Activated naive CD8-positive, alpha-beta T cell treated with anti-CD3 and anti-CD28 coated beads, Interleukin-2, amount 10 ng/mL, durations not matched to agents 7 days and 5 days (primary cell): ENCODE measurements at regions not wholly inside any gene's neighbourhood (a gene's known extent, or its start where the extent isn't known, plus 50 kb on each side); places are given as distances from the start of the nearest gene placed in this dataset.

Experiments used
- ATAC-seq: fragments of 150-1000 bp; cut with Tn5 transposase; one replicate; pipeline ENCODE4 v1.10.0; 2021; ENCODE audit warnings: low read depth, moderate library complexity
- POLR2A ChIA-PET: fragments of 350-600 bp; sonication (Branson Sonifier 250); formaldehyde crosslinking; loops from one replicate; lab custom pipeline; 2021; ENCODE audit warnings: antibody characterized with exemption; lab: Charles Lee
- DNase-seq: peaks from one replicate; pipeline ENCODE4 v3.0.0; 2021
- H3K27ac Mint-ChIP-seq: one replicate; pipeline ENCODE4 v1.8.0; 2022; ENCODE audit warnings: mild to moderate bottlenecking, mixed read lengths
- H3K27me3 Mint-ChIP-seq: one replicate; pipeline ENCODE4 v1.8.0; 2022; ENCODE audit warnings: mild to moderate bottlenecking, moderate library complexity, mixed read lengths
- H3K36me3 Mint-ChIP-seq: one replicate; pipeline ENCODE4 v1.8.0; 2021; ENCODE audit warnings: mild to moderate bottlenecking, mixed read lengths
- H3K4me1 Mint-ChIP-seq: one replicate; pipeline ENCODE4 v1.8.0; 2021; ENCODE audit warnings: mixed read lengths
- H3K4me3 Mint-ChIP-seq: one replicate; pipeline ENCODE4 v1.8.0; 2022; ENCODE audit warnings: mild to moderate bottlenecking, moderate library complexity, mixed read lengths
- H3K9me3 Mint-ChIP-seq: one replicate; pipeline ENCODE4 v1.8.0; 2021; ENCODE audit warnings: mixed read lengths

DNA sequence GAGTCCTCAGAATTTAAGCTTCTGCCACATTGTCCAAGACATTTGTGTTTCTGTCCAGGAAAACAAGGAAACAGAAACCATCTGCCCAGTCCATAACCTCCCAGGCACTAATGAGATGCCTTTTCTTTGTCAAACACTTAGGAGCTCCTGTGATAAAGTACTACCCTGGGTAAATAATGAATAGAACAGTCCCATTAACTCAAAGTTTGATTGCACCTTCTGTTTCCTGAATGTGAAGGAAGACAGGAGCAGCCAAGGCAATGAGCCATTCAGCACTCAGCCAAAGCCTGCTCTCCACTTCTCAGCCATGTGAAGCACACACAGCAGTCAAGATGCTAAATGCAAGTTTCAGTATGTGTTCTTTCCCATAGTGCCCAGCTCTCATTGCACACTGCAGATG is 199.8 kb downstream of the SEC16B start:
- ATAC-seq (no peak), DNase-seq (no peak)
- Mint-ChIP-seq H3K4me1 (no peaks in the 10 kb centered on the region), H3K27me3 (no peaks in the 10 kb centered on the region), H3K9me3 (peaks cover 1% of the 10 kb centered on the region), H3K27ac (no peak overlapping the region), H3K4me3 (no peak overlapping the region), H3K36me3 (no peaks in the 10 kb centered on the region)
- POLR2A ChIA-PET, result no interaction called here

DNA sequence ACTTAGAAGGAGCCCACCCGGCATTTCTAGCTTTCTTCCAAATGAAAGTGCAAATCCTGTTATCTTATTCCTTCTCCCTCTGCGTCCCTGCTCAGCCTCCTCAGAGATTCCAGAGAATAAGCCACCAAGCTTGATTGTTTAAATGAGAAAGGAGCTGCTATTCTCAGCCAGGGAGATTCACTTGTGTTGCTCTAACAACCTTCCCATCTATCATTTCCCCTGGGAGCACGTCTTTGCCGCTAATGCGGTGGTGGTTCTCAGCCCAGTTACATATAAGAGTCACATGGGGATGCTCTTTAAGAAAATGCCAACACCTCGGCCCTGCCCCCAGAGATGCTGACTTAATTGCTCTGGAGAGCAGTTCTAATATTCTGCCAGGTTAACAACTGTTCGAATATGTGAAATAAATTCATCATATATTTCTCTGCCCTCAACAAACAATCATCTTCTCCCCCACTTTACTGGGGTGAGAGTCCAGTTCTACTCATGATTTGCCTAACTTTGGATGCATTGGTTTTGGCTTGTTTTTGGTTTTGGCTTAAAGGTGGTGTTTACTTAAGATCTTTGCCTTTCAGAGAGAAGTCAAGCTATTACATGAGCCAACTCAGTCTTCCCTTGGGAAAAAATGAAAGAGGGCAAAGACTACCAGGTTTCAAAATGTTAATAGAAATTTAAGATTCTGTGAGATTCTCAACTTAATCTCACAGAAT is 213.9 kb downstream of the SEC16B start:
- H3K9me3 Mint-ChIP-seq, result peaks cover 4% of the 10 kb centered on the region
- peaks cover 2% of the 10 kb centered on the region for H3K27me3 Mint-ChIP-seq

DNA sequence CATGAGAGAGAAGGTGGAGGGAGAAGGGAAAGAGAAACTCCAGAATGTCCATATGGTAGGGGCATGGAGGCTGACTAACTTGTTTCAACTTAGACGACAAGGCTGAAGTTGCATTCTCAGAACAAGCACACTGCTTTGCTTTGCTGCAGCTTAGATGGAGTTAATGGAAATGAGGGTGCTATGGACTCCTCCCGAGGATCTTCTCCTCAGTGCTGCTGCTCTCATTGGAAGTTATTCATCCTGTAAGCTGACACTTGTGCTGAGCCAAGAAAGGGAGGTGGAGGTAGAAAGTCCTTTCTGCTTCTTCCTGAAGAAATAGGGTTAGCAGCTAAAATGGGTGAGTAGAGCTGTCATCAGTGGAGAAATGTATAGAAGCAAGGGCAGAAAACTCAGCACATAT is 215.3 kb downstream of the SEC16B start:
- H3K36me3 Mint-ChIP-seq, result peaks cover 2% of the 10 kb centered on the region
- H3K4me3 Mint-ChIP-seq, result no peak overlapping the region
- no peak for ATAC-seq
- POLR2A ChIA-PET, result no interaction called here
- DNase-seq, result no peak
- no peaks in the 10 kb centered on the region for H3K4me1 Mint-ChIP-seq
- peaks cover 4% of the 10 kb centered on the region for H3K9me3 Mint-ChIP-seq
- no peak overlapping the region for H3K27ac Mint-ChIP-seq
- H3K27me3 Mint-ChIP-seq, result peaks cover 2% of the 10 kb centered on the region

More for the DNA sequence above, 213.9 kb downstream of the SEC16B start:
- no peaks in the 10 kb centered on the region for H3K4me1 Mint-ChIP-seq
- H3K36me3 Mint-ChIP-seq, result peaks cover 2% of the 10 kb centered on the region
- POLR2A ChIA-PET, result no interaction called here
- no peak overlapping the region for H3K4me3 Mint-ChIP-seq
- ATAC-seq (no peak), DNase-seq (no peak)
- H3K27ac Mint-ChIP-seq, result no peak overlapping the region

- H3K9me3 Mint-ChIP-seq, result peaks cover 2% of the 10 kb centered on the region
- no peak for DNase-seq
- H3K36me3 Mint-ChIP-seq, result no peaks in the 10 kb centered on the region
- H3K4me3 Mint-ChIP-seq, result no peak overlapping the region
- POLR2A ChIA-PET, result no interaction called here
- peaks cover 2% of the 10 kb centered on the region for H3K27me3 Mint-ChIP-seq
- H3K4me1 Mint-ChIP-seq, result no peaks in the 10 kb centered on the region
- no peak overlapping the region for H3K27ac Mint-ChIP-seq
- no peak for ATAC-seq
These were observed 216.2 kb downstream of the SEC16B start for GRCh38 chr1:177753655-177754054.

- no peak overlapping the region for H3K27ac Mint-ChIP-seq
- no peaks in the 10 kb centered on the region for H3K9me3 Mint-ChIP-seq
- no peaks in the 10 kb centered on the region for H3K4me1 Mint-ChIP-seq
- ATAC-seq, result no peak
- H3K27me3 Mint-ChIP-seq, result no peaks in the 10 kb centered on the region
- no peak for DNase-seq
- H3K36me3 Mint-ChIP-seq, result no peaks in the 10 kb centered on the region
- no peak overlapping the region for H3K4me3 Mint-ChIP-seq
- POLR2A ChIA-PET, result no interaction called here
These were observed 221.6 kb downstream of the SEC16B start for GRCh38 chr1:177748080-177748801.

DNA sequence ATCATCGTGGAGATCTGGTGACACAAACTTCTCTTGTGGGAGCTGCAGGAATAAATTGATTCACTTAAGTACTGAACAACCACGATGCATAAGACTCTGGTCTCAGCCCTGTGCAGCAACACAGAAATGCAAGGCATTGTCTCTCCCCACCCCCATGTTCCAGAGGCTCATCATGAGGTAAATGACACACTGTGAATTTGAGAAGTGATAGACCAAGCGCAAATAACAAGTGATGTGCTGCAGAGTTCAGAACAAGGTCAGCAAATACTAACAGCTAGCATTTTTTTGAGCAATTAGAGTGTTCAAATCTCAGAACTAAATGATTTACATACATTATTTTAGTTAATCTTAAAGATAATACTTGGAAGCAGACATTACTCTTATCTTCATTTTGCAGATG is 223.7 kb downstream of the SEC16B start:
- DNase-seq (no peak), ATAC-seq (no peak)
- POLR2A ChIA-PET, result no interaction called here
- H3K4me3 Mint-ChIP-seq, result no peak overlapping the region
- no peaks in the 10 kb centered on the region for H3K27me3 Mint-ChIP-seq
- H3K27ac Mint-ChIP-seq, result no peak overlapping the region
- H3K9me3 Mint-ChIP-seq, result no peaks in the 10 kb centered on the region
- H3K36me3 Mint-ChIP-seq, result no peaks in the 10 kb centered on the region
- H3K4me1 Mint-ChIP-seq, result no peaks in the 10 kb centered on the region

DNA sequence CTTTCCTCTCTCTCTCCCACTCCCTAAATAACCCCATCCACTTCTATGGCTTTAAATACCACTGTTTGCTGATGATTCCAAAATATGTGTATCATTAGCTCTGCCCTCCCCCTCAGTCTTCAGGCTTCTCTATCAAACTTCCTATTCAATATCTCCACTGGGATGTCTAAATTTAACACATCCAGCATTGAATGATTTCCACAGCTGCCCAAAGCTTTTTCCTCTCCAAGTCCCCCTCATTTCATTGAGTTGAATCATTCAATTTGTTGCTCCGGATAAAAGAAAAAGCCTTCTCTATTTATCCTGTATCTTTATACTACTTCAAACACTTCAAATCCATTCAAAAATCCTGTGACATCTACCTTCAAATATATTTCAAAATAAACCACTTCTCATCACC is 225.0 kb downstream of the SEC16B start:
- H3K27me3 Mint-ChIP-seq, result no peaks in the 10 kb centered on the region
- H3K4me1 Mint-ChIP-seq, result no peaks in the 10 kb centered on the region
- no peaks in the 10 kb centered on the region for H3K36me3 Mint-ChIP-seq
- no peak overlapping the region for H3K27ac Mint-ChIP-seq
- H3K4me3 Mint-ChIP-seq, result no peak overlapping the region
- POLR2A ChIA-PET, result no interaction called here
- DNase-seq (no peak), ATAC-seq (no peak)
- no peaks in the 10 kb centered on the region for H3K9me3 Mint-ChIP-seq

DNA sequence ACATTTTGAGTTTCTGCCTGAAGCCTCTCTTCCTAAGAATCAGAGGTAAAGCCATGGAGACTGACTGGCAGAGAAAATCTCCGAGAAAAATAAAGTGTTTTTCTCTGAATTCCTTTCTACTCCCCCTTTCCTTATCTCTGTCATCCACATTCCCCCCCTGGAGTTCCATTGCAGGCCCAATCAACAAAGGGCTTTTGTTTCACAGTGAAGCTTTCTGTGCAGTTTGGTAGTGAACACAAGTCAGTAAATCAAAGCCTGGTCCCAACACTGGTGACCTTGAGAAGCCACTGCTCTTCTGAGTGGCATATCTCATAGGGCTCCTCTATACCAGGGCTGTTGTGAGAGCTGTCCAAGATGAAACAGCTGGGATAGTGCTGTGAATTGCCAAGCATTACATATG is 228.4 kb downstream of the SEC16B start:
- H3K27me3 Mint-ChIP-seq, result no peaks in the 10 kb centered on the region
- H3K4me3 Mint-ChIP-seq, result no peak overlapping the region
- no peak for DNase-seq
- ATAC-seq, result no peak
- no peak overlapping the region for H3K27ac Mint-ChIP-seq
- POLR2A ChIA-PET, result no interaction called here
- H3K36me3 Mint-ChIP-seq, result no peaks in the 10 kb centered on the region
- H3K9me3 Mint-ChIP-seq, result no peaks in the 10 kb centered on the region
- no peaks in the 10 kb centered on the region for H3K4me1 Mint-ChIP-seq

- Mint-ChIP-seq H3K27me3 (no peaks in the 10 kb centered on the region), H3K27ac (no peak overlapping the region), H3K4me3 (no peak overlapping the region), H3K36me3 (no peaks in the 10 kb centered on the region), H3K9me3 (no peaks in the 10 kb centered on the region), H3K4me1 (no peaks in the 10 kb centered on the region)
- no peak for ATAC-seq
- POLR2A ChIA-PET, result no interaction called here
- DNase-seq, result no peak
These were observed 230.1 kb downstream of the SEC16B start for GRCh38 chr1:177739780-177740179.

GRCh38 chr1:177737456-177737855 is 232.4 kb downstream of the SEC16B start:
- peaks cover 6% of the 10 kb centered on the region for H3K9me3 Mint-ChIP-seq
- H3K27ac Mint-ChIP-seq, result no peak overlapping the region
- H3K4me3 Mint-ChIP-seq, result no peak overlapping the region
- H3K27me3 Mint-ChIP-seq, result no peaks in the 10 kb centered on the region
- ATAC-seq (no peak), DNase-seq (no peak)
- peaks cover 1% of the 10 kb centered on the region for H3K4me1 Mint-ChIP-seq
- POLR2A ChIA-PET, result no interaction called here
- H3K36me3 Mint-ChIP-seq, result no peaks in the 10 kb centered on the region

- Mint-ChIP-seq H3K36me3 (no peaks in the 10 kb centered on the region), H3K4me1 (peaks cover 5% of the 10 kb centered on the region), H3K27me3 (no peaks in the 10 kb centered on the region), H3K4me3 (no peak overlapping the region), H3K27ac (no peak overlapping the region), H3K9me3 (peaks cover 6% of the 10 kb centered on the region)
- ATAC-seq, result no peak
- POLR2A ChIA-PET, result no interaction called here
- no peak for DNase-seq
These were observed 237.7 kb downstream of the SEC16B start for GRCh38 chr1:177732178-177732577.

GRCh38 chr1:177729646-177730045 is 240.2 kb downstream of the SEC16B start:
- POLR2A ChIA-PET, result no interaction called here
- H3K27ac Mint-ChIP-seq, result no peak overlapping the region
- ATAC-seq, result no peak
- peaks cover 5% of the 10 kb centered on the region for H3K4me1 Mint-ChIP-seq
- H3K4me3 Mint-ChIP-seq, result no peak overlapping the region
- no peaks in the 10 kb centered on the region for H3K36me3 Mint-ChIP-seq
- H3K9me3 Mint-ChIP-seq, result peaks cover 10% of the 10 kb centered on the region
- no peaks in the 10 kb centered on the region for H3K27me3 Mint-ChIP-seq
- no peak for DNase-seq

DNA sequence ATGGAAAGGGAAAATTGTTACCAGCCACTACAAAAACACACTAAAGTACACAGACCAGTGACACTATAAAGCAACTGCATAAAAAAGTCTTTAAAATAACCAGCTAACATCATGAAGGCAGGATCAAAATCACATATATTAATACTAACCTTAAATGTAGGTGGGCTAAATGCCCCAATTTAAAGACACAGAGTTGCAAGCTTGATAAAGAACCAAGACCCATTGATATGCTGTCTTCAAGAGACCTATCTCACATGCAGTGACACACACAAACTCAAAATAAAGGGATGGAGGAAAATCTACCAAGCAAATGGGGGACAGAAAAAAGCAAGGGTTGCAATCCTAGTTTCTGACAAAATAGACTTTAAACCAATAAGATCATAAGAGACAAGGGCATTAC is 246.3 kb downstream of the SEC16B start:
- H3K4me3 Mint-ChIP-seq, result no peak overlapping the region
- POLR2A ChIA-PET, result no interaction called here
- H3K27ac Mint-ChIP-seq, result no peak overlapping the region
- peaks cover 17% of the 10 kb centered on the region for H3K9me3 Mint-ChIP-seq
- no peak for ATAC-seq
- no peaks in the 10 kb centered on the region for H3K36me3 Mint-ChIP-seq
- no peak for DNase-seq
- H3K27me3 Mint-ChIP-seq, result no peaks in the 10 kb centered on the region
- H3K4me1 Mint-ChIP-seq, result no peaks in the 10 kb centered on the region
